ENCODE measurements at regions not wholly inside any gene's neighbourhood (a gene's known extent, or its start where the extent isn't known, plus 50 kb on each side); places are given as distances from the start of the nearest gene placed in this dataset.

- TF ChIP-seq CTCF (tag by site-specific recombination; IDR thresholded peaks at IDR 0.05) (no peak), ZNF843 (tag by site-specific recombination; IDR thresholded peaks at IDR 0.05) (no peak), TCF7L2 (IDR thresholded peaks at IDR 0.05; ENCODE audit: borderline replicate concordance, low read depth, low read length) (no peak), REST (tag by site-specific recombination; IDR thresholded peaks at IDR 0.05) (no peak), ZNF639 (tag by site-specific recombination; IDR thresholded peaks at IDR 0.05) (no peak), ZNF10 (tag by site-specific recombination; IDR thresholded peaks at IDR 0.05) (no peak), ZNF76 (tag by site-specific recombination; IDR thresholded peaks at IDR 0.05; ENCODE audit: borderline replicate concordance, low read depth) (no peak), ZNF211 (tag by site-specific recombination; IDR thresholded peaks at IDR 0.05; ENCODE audit: low read depth) (no peak), ZNF140 (tag by site-specific recombination; IDR thresholded peaks at IDR 0.05) (no peak)
These were observed 119.2 kb downstream of the TM2D1 start for GRCh38 chr1:61605607-61606321.

Data from HEK293 (cell line).